Esophagus muscularis mucosa (tissue), 3 donors: ENCODE measurements at regions not wholly inside any gene's neighbourhood (a gene's known extent, or its start where the extent isn't known, plus 50 kb on each side); places are given as distances from the start of the nearest gene placed in this dataset.

Experiments
- CTCF ChIP-seq, 3 experiments: fragments of 200-600 bp in 2 of 3; fragments of 450-650 bp in 1 of 3; sonication (generic) in 2 of 3; IDR thresholded peaks; one replicate each; pipeline ENCODE4 v1.5.1; 2017 to 2019; ENCODE audit warnings: antibody characterized with exemption in 3 of 3, mild to moderate bottlenecking in 2 of 3, moderate library complexity in 1 of 3
- EP300 ChIP-seq: sonication (generic); formaldehyde crosslinking; IDR thresholded peaks from one replicate; pipeline ENCODE4 v1.6.1; 2017; ENCODE audit warnings: antibody characterized with exemption

DNA sequence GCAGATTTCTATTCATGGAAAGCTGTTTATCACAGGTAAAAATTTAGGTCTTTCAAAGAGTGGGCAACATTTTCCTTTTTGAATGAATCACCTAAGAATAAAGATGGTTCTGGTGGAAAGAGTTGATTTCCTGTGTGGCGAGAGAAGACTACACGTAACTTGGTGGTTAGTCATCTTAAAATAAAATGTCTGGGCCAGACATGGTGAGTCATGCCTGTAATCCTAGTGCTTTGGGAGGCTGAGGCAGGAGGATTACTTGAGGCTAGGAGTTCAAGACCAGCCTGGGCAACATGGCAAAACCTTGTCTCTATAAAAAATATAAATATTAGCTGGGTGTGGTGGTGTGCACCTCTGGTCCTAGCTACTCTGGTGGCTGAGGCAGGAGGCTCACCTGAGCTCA, 65.7 kb downstream of the DISP1 start:
- TF ChIP-seq CTCF (IDR thresholded peaks at IDR 0.05) (no peak), EP300 (no peak)
